Esophagus squamous epithelium (tissue), 4 donors: ENCODE measurements at regions not wholly inside any gene's neighbourhood (a gene's known extent, or its start where the extent isn't known, plus 50 kb on each side); places are given as distances from the start of the nearest gene placed in this dataset.

Source experiments
- POLR2A ChIP-seq, 4 donors: fragments of 450-650 bp; IDR thresholded peaks; one replicate each; pipeline ENCODE4 v1.6.1; 2017; ENCODE audit warnings: antibody characterized with exemption in 4 of 4, mild to moderate bottlenecking in 4 of 4, moderate library complexity in 3 of 4
- TF ChIP-seq, protein P1 (sequence below), 6 experiments: fragments of 450-650 bp in 4 of 6; fragments of 200-600 bp in 2 of 6; sonication (generic) in 2 of 6; IDR thresholded peaks; one replicate each; pipeline ENCODE4 v1.5.1; 2016 to 2019; ENCODE audit warnings: antibody characterized with exemption in 6 of 6, mild to moderate bottlenecking in 4 of 6, moderate library complexity in 4 of 6

DNA sequence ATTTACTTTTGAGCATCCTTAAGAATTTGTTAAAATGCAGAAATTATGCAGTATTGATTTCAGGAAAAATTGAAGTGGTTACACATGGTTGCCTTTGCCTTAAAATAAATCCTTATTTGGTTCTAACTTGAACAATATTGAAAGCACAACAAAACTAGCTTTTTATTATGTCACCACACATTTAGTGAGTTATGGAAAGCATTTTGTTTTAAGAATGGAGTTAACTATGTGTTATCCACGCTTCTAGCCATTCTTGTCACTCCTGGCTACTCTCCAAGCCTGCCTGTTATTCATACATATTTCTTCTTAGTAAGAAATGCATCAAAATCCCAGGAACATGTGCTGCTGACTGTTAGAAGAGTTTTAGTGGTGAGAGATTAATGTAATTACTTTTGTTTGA lies 73.9 kb downstream of the FAT4 start:
- TF ChIP-seq POLR2A (IDR thresholded peaks at IDR 0.05), result no peak
- TF ChIP-seq, protein P1, sequence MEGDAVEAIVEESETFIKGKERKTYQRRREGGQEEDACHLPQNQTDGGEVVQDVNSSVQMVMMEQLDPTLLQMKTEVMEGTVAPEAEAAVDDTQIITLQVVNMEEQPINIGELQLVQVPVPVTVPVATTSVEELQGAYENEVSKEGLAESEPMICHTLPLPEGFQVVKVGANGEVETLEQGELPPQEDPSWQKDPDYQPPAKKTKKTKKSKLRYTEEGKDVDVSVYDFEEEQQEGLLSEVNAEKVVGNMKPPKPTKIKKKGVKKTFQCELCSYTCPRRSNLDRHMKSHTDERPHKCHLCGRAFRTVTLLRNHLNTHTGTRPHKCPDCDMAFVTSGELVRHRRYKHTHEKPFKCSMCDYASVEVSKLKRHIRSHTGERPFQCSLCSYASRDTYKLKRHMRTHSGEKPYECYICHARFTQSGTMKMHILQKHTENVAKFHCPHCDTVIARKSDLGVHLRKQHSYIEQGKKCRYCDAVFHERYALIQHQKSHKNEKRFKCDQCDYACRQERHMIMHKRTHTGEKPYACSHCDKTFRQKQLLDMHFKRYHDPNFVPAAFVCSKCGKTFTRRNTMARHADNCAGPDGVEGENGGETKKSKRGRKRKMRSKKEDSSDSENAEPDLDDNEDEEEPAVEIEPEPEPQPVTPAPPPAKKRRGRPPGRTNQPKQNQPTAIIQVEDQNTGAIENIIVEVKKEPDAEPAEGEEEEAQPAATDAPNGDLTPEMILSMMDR (IDR thresholded peaks at IDR 0.05), result no peak
